Activated effector memory CD4-positive, alpha-beta T cell treated with anti-CD3 and anti-CD28 coated beads, Interleukin-2, amount 50 U/mL, for 16 hours (primary cell): ENCODE measurements at regions not wholly inside any gene's neighbourhood (a gene's known extent, or its start where the extent isn't known, plus 50 kb on each side); places are given as distances from the start of the nearest gene placed in this dataset.
"Not testable (repeated sequence)": the region's sequence is repeated elsewhere in the genome, so short reads cannot be mapped to it uniquely, and the experiment has no call there.

Source experiments
- DNase-seq: peaks from one replicate; pipeline ENCODE4 v3.0.0-alpha.2; 2020

DNA sequence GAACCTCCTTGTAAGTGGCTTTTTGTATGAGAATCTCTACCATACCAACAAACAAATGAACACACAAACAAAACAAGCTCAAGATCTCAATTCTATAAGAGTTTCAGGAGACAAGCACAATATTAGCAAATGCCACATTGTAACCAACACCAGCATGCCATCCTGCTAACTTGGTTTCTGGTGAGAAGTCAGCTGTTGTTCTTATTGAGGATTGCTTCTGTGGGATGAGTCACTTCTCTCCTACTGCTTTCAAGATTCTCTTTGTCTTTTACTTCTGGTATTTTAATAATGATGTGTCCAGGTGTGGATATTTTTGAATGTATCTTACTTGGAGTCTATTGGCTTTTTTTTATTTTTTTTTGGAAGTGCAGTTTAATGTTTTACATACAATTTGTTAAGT, 131.7 kb downstream of the BCL2L11 start:
- DNase-seq, result no peak

- not testable (repeated sequence) for DNase-seq
These were observed 134.2 kb downstream of the BCL2L11 start for GRCh38 chr2:111254916-111255315.

DNA sequence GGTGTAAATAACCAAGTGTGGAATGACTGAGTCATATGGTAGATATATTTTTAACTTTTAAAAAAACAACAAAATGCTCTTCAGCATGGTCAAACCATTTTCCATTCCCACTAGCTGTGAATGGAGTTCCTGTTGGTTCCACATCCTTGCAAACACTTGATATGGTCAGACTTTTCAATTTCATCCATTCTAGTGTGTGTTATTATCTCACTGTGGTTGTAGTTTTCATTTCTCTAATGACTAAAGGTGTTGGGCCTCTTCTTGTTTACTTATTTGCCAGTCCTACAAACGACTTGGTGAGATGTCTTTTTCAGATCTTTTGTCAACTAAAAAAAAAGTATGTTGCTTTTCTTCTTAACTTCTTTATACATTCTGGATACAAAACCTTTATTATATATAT, 135.9 kb downstream of the BCL2L11 start:
- not testable (repeated sequence) for DNase-seq

GRCh38 chr2:111257607-111258006, 136.9 kb downstream of the BCL2L11 start:
- DNase-seq, result not testable (repeated sequence)

GRCh38 chr2:111258318-111258717, 137.6 kb downstream of the BCL2L11 start:
- not testable (repeated sequence) for DNase-seq

GRCh38 chr2:111262627-111263379, 142.1 kb downstream of the BCL2L11 start:
- not testable (repeated sequence) for DNase-seq

GRCh38 chr2:111263380-111264017, 142.8 kb downstream of the BCL2L11 start:
- DNase-seq, result not testable (repeated sequence)

DNA sequence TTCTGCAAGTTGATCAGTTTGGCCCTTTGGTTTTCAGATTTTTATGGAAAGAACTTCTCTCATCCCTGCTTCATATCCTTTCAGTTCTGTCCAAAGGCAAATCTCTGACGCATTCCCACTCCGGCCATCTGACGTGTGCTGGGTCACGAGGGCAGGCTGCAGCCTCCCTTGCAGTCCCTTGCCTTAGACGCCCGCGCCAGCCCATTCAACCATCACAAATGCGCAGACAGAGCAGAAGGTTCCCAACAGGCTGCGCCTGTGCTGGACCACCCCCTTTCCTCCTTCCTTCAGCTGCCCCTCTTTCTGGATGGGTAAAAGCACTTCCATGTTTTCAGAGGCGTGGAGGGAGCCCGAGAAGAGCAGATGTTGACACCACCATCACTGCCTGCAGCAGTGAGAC, 144.2 kb downstream of the BCL2L11 start:
- not testable (repeated sequence) for DNase-seq

DNA sequence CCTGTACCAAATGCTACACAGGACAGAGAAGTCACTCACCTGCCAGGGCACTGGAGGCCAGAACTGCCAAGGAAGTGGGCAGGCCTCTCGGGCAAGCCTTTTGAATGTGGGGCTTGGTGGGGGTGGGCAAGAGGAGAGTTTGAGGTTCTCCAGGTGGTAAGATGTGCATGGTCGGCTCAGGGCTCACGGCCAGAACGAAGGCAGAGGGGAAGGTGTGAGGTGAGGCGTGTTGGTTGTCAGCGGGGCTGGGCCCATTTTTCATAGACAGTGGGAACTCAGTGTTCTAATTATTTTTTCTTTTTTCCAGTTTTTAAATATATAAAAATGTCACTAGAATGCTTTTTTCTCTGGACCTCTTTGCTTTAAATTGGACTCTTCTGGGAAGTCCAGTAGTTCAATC, 145.8 kb downstream of the BCL2L11 start:
- DNase-seq, result not testable (repeated sequence)

DNA sequence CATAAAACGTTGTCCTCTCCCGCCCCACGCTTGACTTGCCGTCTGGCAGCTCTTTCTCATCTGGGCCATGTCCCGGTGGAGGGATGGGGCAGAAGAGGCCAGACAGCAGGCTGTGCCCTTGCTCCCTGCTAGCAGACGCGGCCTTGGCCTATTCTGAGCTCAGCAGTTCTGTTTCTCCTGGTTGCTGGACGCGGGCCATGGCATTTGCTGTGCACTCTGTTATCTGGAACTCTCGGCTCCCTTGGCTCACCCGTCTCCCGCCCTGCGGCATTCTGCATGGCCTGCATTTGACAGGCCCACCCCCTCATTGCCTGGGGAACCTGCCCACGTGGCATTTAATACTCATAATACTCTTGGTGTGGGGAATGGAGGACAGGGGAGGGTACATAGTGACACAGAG, 146.3 kb downstream of the BCL2L11 start:
- DNase-seq, result not testable (repeated sequence)

DNA sequence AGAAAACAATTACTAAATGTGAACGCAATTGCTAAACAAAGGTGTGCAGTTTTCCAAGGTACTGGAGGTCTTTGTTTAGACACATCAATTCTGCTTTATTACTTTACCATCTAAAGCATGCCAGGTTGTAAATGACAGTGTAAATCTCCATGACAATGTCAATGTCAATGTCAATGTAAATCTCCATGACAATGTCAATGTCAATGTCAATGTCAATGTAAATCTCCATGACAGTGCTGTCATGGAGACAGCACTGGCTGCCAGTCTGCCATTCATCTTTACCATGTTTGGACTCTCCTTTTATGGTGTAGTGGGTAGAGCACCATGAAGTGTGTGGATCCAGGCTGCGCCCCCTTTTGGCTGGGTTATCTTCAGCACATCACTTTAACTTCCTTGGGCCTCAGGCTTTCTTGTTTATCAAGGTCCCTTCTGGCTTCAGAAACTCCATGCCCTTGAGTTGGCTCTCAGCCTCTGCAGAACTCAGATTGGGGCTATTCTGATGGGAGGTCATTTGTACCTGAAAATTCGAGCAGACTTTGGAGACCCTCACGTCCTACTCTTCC, 149.1 kb downstream of the BCL2L11 start:
- DNase-seq, result not testable (repeated sequence)

- DNase-seq, result not testable (repeated sequence)
These were observed 149.9 kb downstream of the BCL2L11 start for GRCh38 chr2:111270569-111270968.

- DNase-seq, result not testable (repeated sequence)
These were observed 151.1 kb downstream of the BCL2L11 start for GRCh38 chr2:111271647-111272304.

DNA sequence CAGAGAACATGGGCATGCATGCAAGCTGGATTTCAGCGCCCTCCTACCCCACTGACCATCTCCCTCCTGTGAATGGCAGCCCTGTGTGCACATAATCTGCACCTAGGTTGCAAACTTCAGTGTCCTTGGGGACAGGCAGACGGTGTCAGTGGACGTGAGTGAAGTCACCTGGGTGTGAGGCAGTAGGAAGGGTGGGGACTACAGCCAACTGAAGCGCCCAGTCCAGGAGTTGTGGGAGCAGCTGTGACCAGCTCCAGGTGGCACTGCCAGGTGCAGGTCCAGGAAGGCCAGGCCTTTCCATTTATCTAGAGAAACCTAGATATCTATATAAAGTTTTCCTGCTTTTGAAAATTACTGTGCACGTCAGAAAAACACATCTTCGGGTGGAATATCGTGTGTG, 152.3 kb downstream of the BCL2L11 start:
- DNase-seq, result not testable (repeated sequence)

GRCh38 chr2:111275047-111275853, 154.5 kb downstream of the BCL2L11 start:
- DNase-seq, result not testable (repeated sequence)

DNA sequence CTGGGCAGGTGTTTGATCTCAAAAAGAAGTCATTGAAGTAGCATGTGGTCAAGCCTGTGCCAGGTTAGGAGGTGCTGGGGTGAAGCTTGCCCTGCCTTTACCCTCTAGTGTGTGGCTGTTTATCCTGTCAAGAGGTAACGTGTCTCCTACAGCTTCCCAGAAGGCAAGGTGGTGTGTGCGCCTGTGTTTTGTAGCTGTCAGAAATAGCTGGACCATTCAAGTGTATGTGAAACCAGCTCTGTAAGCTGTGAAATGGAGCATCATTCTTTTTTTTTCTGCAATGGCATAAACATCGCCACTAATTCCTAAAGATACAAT, 155.1 kb downstream of the BCL2L11 start:
- not testable (repeated sequence) for DNase-seq

GRCh38 chr2:111278133-111278532, 157.4 kb downstream of the BCL2L11 start:
- DNase-seq, result not testable (repeated sequence)

DNA sequence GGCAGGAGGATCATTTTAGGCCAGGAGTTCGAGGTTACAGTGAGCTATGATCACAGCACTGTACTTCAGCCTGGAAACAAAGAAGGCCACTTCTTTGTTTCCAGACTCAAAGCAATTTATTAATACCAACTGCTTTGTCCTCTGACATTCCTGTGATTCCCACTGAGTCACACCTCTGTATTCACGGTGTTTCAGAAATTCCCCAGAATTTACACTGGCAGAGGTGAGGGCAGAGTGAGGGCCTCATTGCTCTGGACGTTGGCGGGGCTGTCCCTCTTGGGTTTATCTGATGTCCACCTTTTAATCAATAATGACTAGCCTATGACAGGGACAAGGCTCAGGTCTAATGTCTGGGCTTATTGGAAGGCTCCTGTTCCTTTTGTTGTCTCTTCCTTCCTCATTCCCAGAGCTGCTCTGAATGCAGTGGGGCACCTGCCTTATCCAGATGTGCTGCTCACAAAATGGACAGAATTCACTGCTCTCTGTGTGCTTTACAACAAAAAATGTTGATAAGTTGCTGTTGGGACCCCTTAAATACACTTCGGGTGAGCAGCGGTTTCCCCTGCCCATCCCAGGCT, 160.1 kb downstream of the BCL2L11 start:
- DNase-seq, result not testable (repeated sequence)

DNA sequence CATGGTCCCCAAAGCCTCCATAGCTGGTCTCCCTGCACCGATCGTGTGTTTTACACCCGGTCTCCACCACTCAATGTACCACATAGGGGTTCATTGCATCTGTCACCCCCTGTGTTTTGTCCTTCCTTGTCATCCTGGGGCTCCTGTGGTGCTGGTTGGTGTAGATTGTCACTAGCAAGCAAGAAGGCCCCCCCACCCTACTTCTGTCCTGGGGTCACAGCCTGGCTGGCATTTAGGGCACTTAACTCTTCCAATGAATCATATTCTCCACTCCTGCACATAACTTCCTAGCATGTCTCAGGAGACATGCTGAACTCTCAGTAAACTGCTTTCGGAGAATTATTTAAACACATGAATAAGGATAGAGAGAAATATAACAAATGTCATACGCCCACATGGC, 161.4 kb downstream of the BCL2L11 start:
- DNase-seq, result not testable (repeated sequence)

DNA sequence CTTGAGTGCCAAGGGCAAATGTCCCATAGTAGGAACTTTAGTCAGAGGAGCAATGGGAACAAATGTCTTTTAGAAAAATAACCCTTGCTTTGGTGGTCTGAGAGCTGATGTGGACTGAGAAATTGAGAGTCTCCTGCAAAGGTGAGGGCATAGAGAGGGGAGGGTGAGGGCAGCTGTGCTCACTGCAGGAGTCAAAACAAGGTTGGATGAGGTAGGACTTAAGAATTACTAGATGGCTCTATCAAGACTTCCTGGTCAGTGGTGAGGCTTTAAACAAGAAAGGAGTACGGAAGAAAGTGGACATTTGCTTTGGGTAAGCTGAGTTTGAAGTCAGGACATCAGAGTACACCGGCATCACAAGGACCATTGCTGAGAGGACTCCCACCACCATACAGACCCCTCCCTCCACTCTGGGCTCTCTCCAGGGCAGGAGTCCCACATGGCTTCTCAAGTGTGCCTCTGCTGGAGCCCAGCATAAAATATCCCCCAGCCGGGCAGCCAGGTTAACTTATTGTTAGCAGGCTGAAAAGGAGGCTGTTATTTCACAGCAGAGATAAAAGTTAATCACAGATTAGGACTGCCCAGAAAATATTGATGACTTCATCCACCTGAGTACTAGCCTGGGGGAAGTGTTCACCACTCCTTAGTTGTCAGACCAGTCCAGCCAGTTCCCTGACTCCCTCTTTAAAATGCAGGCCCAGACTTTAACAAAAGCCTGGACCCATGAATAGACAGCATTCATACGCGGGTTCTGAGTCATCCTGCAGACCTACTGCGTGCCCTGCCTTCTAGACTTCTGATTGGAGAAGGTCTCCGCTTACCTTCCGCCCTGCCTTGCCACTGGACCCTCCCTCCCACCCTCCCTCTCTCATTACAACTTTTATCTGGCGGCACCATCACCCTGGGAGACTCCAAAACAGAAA, 167.2 kb downstream of the BCL2L11 start:
- not testable (repeated sequence) for DNase-seq

- not testable (repeated sequence) for DNase-seq
These were observed 169.7 kb downstream of the BCL2L11 start for GRCh38 chr2:111290370-111290769.
